ENCODE measurements at regions not wholly inside any gene's neighbourhood (a gene's known extent, or its start where the extent isn't known, plus 50 kb on each side); places are given as distances from the start of the nearest gene placed in this dataset.
A peak's percentile ranks its signal among the peaks of the same experiment; 100 is the strongest.

DNA sequence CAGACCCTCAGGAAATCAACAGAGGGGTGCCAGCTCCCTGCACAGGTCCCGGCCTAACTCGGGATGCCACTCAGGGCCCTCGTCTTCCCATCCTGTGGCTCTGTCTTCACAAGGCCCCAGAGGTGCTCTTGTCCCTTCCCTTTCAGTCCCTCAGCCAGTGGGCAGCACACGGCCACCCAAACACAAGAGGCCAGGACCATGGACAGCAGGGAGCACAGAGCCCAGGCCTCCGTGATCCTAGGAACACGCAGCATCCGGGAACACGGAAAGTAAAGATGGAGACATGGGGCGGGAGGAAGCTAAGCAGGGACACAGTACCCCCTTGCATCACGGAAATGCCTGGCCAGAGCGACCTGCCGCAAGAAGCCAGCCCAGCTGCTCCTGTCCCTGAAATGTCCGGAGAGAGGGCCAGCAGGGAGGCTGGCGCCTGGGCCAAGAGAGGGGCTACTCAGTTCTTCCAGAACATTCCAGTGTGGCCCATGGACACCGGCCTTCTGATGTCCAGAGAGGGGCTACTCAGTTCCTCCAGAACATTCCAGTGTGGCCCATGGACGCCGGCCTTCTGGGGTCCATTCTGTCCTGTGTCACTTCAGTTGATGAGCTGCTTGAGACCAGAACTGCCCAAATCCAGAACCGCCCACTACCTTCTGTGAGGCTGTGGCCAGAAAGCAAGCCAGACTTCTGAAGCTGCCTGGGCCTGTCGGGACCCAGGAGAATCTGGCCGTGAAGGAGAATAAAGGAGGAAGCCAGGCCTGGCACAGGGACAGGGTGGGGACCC, 274.0 kb downstream of the BRD1 start:
- Histone ChIP-seq H3K79me2 (ENCODE audit: insufficient read depth, low read length) (no peaks in the 10 kb centered on the region), H3K9ac (ENCODE audit: insufficient read depth, low read depth, low read length) (no peak overlapping the region), H3K36me3 (replicated peaks in 1 of 2; ENCODE audit: control insufficient read depth in 1 of 2, insufficient read depth in 2 of 2, low read length in 2 of 2) (no peaks in the 10 kb centered on the region), H4K20me1 (ENCODE audit: insufficient read depth, low read length) (no peaks in the 10 kb centered on the region), H3K4me1 (ENCODE audit: insufficient read depth, low read length) (peaks cover 4% of the 10 kb centered on the region), H2AFZ (ENCODE audit: low read length) (no peak overlapping the region), H3K4me3 (replicated peaks in 1 of 3; ENCODE audit: insufficient read depth in 1 of 3, low read depth in 2 of 3, low read length in 3 of 3) (no peak overlapping the region), H3K9me3 (ENCODE audit: low read length) (peaks cover 7% of the 10 kb centered on the region), H3K27me3 (ENCODE audit: control insufficient read depth in 1 of 2, insufficient read depth in 2 of 2, low read length in 2 of 2) (peaks cover 8 to 40% of the 10 kb centered on the region in 2 experiments; a peak in 4 of 5 replicates), H3K27ac (ENCODE audit: extremely low read length, insufficient read depth, low read length) (no peak overlapping the region), H3K4me2 (ENCODE audit: low read depth, low read length) (no peak overlapping the region)
- POLR2A ChIA-PET = no interaction called here
- no TSS peak for BruUV-seq (replicated peaks)
- in situ Hi-C loops (cut with HindIII; ENCODE audit: extremely low pct_ligation_motif_present, low pct_unique_long_range_greater_than_20kb) = no loop called here
- FAIRE-seq (no peak), ATAC-seq (no peak), DNase-seq (ENCODE audit: low spot score) (no peak)
- TF ChIP-seq REST (IDR thresholded peaks at IDR 0.05; ENCODE audit: borderline replicate concordance in 1 of 2, low read depth in 1 of 2, low read length in 2 of 2) (peak; percentile 71 to 90), ERF (CRISPR knock-in tag; IDR thresholded peaks at IDR 0.05) (no peak), MIER2 (CRISPR knock-in tag; IDR thresholded peaks at IDR 0.05) (peak; percentile 84)
- intact Hi-C loops (cut with micrococcal nuclease; ENCODE audit: unreplicated experiment) = no loop called here
- 13% methylated on average over 9 of the region's 20 CpGs for WGBS (ENCODE audit: low lambda C conversion rate)
- CTCF ChIA-PET (ENCODE audit: low intra/inter-chr PET ratio, low total read pairs) = no interaction called here

GRCh38 chr22:49553076-49553475, 274.6 kb downstream of the BRD1 start:
- H3K4me2 ChIP-seq (ENCODE audit: low read depth, low read length) = no peak overlapping the region
- intact Hi-C loops (cut with micrococcal nuclease; ENCODE audit: unreplicated experiment) (no loop called here), in situ Hi-C loops (cut with HindIII; ENCODE audit: extremely low pct_ligation_motif_present, low pct_unique_long_range_greater_than_20kb) (no loop called here)
- peaks cover 7% of the 10 kb centered on the region for H3K9me3 ChIP-seq (ENCODE audit: low read length)
- no peaks in the 10 kb centered on the region for H3K79me2 ChIP-seq (ENCODE audit: insufficient read depth, low read length)
- no peaks in the 10 kb centered on the region for H3K36me3 ChIP-seq (replicated peaks in 1 of 2; ENCODE audit: control insufficient read depth in 1 of 2, insufficient read depth in 2 of 2, low read length in 2 of 2)
- no peak overlapping the region for H3K27ac ChIP-seq (ENCODE audit: extremely low read length, insufficient read depth, low read length)
- ChIA-PET POLR2A (no interaction called here), CTCF (ENCODE audit: low intra/inter-chr PET ratio, low total read pairs) (no interaction called here)
- DNase-seq (ENCODE audit: low spot score) (no peak), FAIRE-seq (no peak), ATAC-seq (no peak)
- WGBS (ENCODE audit: low lambda C conversion rate) = 0% methylated on average over 1 of the region's 11 CpGs
- peaks cover 8 to 40% of the 10 kb centered on the region in 2 experiments; a peak in 4 of 5 replicates for H3K27me3 ChIP-seq (ENCODE audit: control insufficient read depth in 1 of 2, insufficient read depth in 2 of 2, low read length in 2 of 2)
- peaks cover 10% of the 10 kb centered on the region for H3K4me1 ChIP-seq (ENCODE audit: insufficient read depth, low read length)
- H4K20me1 ChIP-seq (ENCODE audit: insufficient read depth, low read length) = no peaks in the 10 kb centered on the region
- H2AFZ ChIP-seq (ENCODE audit: low read length) = no peak overlapping the region
- H3K9ac ChIP-seq (ENCODE audit: insufficient read depth, low read depth, low read length) = no peak overlapping the region
- BruUV-seq (replicated peaks) = no TSS peak
- H3K4me3 ChIP-seq (replicated peaks in 1 of 3; ENCODE audit: insufficient read depth in 1 of 3, low read depth in 2 of 3, low read length in 3 of 3) = no peak overlapping the region
- TF ChIP-seq MEF2D (CRISPR knock-in tag; IDR thresholded peaks at IDR 0.05) (no peak), ERF (CRISPR knock-in tag; IDR thresholded peaks at IDR 0.05) (no peak), ZNF607 (CRISPR knock-in tag; IDR thresholded peaks at IDR 0.05; ENCODE audit: borderline replicate concordance) (no peak), ZNF18 (CRISPR knock-in tag; IDR thresholded peaks at IDR 0.05; ENCODE audit: insufficient replicate concordance) (no peak), PHF21A (CRISPR knock-in tag; IDR thresholded peaks at IDR 0.05) (no peak), ZUFSP (CRISPR knock-in tag; IDR thresholded peaks at IDR 0.05; ENCODE audit: borderline replicate concordance) (no peak), ESRRA (CRISPR knock-in tag; IDR thresholded peaks at IDR 0.05; ENCODE audit: low read depth) (no peak), SP2 (CRISPR knock-in tag; IDR thresholded peaks at IDR 0.05) (no peak), GPN1 (CRISPR knock-in tag; IDR thresholded peaks at IDR 0.05; ENCODE audit: borderline replicate concordance) (no peak)

Data from HepG2 (cell line).